OCI-LY7 (cell line): ENCODE measurements at regions not wholly inside any gene's neighbourhood (a gene's known extent, or its start where the extent isn't known, plus 50 kb on each side); places are given as distances from the start of the nearest gene placed in this dataset.

Source experiments
- CTCF ChIP-seq: fragments of 200-600 bp; sonication (generic); conservative IDR thresholded peaks from 2 replicates; pipeline ENCODE4 v1.5.1; 2014; ENCODE audit warnings: mild to moderate bottlenecking, antibody characterized with exemption, low read length, moderate library complexity, mixed read lengths
- EZH2phosphoT487 ChIP-seq: fragments of 200-600 bp; sonication (generic); IDR thresholded peaks from 2 replicates; pipeline ENCODE4 v1.6.1; 2018; ENCODE audit warnings: low read depth, borderline replicate concordance, mild to moderate bottlenecking, mixed run types, antibody characterized with exemption, low read length, moderate library complexity, mixed read lengths

GRCh38 chr6:996271-996852 lies 303.4 kb upstream of the EXOC2 start:
- no peak for TF ChIP-seq CTCF
- TF ChIP-seq EZH2phosphoT487 = no peak
